NCI-H2029 (cell line): ENCODE measurements at regions not wholly inside any gene's neighbourhood (a gene's known extent, or its start where the extent isn't known, plus 50 kb on each side); places are given as distances from the start of the nearest gene placed in this dataset.

Source experiments
- DNase-seq: peaks from one replicate; lab custom pipeline; 2025; lab: John Stamatoyannopoulos, UW

DNA sequence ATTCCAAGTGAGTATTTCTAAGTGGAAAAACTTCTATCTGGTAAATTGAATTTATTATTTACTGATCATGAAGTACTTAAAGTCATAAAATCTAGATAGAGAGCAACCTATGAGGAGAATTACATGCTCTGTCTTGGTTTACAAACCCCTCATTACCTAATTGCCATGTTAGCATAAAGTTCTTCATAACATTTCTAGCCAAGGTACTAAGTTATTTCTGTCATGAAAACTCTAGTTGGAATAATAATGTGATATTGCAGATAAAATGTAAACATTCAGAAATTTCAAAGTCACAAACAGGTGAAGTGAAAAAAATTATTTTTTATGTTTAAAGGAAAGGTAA, 228.6 kb downstream of the TTLL7 start:
- DNase-seq, result no peak

GRCh38 chr1:83769594-83770318, 229.2 kb downstream of the TTLL7 start:
- no peak for DNase-seq

GRCh38 chr1:83769072-83769471, 229.9 kb downstream of the TTLL7 start:
- DNase-seq, result no peak

DNA sequence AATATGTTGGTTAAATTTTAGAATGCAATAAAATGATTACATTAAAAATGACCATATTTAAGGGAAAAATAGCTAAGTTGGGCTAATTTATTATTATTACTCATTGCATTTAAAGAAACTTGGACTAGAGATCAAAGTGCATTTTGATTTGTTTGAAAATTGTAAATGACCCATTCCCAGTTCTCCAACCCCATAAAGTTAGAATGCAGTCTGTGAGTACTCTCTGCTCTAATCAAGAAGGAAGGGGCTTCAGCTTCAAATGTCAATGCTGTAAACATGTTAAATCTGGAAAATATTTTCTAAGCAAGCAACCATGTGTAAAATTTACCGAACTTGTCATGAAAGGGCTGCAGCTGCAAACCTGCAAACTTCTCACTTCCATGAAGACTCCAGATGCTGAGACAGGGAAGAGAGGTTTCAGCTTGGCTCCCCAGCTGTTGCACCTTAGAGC, 232.7 kb downstream of the TTLL7 start:
- no peak for DNase-seq

GRCh38 chr1:83765125-83765524, 233.8 kb downstream of the TTLL7 start:
- DNase-seq, result no peak

DNA sequence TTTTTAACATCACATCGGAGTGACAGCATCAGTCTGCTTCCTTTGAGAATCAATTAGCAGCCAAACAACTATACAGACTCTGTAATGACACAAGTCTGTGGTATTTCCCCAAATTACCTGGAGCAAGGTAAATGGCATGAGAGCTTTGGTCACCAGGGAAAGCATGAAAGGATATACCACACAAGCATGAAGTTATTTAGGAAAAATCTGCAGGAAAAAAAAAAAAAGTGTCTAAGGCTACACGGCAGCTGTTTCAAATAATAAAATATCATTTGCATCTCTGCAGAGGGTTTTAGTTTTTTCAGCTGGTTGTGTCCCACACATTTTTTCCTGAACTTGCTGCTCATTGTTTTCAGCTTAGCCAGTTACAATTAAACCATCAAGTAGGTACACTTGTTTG, 234.7 kb downstream of the TTLL7 start:
- DNase-seq, result no peak

DNA sequence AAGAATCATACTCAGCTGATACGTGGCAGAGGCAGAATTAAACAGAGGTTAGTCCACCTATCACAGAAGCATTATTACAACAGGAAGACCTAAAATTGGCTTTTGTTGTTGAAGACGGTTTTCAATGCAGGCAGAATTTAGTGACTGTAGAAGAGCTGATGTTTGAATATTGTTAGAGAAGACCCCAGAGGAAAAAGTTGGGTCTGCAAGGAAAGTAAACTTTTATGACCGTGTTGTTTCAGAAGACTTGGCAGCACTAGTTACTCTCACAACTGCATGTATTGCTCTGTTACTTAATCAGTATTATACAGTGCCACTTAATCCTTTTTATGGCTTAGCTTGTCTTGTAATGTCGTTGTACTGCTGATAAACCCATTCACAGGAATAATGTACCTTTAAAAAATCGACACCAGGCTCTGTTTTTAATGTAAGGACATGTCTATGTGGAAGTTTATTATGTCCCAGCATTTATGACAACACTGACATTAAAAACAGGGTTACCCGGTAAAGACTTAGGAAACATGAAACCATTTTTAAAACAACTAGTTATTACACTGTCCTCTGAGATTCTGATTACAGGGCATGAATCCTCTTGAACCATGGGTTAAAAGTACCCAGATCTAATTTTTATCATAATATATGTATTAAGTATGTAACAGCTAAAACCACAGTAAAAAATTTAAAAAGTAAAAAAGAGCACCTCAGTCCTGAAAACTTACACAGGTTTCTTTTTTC, 235.4 kb downstream of the TTLL7 start:
- no peak for DNase-seq

GRCh38 chr1:83762416-83762815, 236.5 kb downstream of the TTLL7 start:
- DNase-seq, result no peak

DNA sequence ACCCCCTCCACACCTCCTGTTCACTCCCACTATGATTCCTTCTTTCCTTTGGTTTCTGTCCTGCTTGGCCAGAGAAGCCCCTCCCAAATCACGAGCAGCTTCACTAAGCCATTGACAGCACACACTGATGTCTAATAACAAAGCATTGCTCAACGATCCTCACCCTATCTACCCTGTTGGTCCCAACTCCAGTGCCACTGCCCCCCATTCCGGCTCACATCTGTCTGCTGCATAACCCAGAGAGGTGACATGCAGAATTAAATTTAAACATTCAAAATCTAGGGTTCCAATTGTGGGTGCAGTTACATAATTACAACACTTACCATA, 236.9 kb downstream of the TTLL7 start:
- DNase-seq, result no peak

DNA sequence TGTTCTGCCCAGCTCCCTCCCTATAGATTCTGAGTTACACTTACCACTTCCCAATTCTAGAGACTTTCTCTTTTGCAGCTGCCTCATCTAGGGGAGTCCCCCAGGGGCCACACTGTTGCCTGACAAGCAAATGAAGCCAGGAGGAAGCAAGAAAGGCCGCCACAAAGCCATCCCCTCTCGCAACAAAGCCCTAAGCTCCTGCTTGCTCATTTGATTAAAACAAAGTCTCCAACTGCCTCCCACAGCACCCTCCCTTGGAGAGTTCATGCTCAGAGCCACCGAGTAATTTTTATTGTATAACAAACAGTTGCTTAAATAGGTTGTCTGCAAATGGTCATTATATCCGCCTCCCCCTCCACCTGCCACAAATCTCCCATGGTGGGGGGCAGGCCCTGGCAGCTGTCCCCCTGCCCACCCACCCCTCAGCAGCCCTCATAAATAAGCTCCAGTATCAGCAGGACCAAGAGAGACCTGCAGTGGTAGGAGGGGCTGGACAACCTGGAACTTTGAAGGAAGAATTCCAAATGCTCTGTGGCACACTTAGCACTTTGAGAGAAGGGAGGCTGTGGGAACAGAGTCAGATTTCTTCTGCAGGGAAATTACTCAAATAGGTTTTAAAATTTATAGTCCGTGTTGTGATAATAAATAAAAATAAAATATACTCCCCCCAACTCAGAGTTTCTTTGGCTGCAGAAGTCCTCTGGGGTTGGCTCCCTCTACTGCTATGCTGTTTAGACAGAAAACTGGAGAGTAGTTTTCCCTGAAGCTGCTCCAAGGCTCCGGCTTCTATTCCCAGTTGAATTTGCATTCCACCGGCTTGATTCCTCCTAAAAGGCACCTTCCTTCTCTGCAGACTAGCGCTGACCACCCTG, 237.5 kb downstream of the TTLL7 start:
- no peak for DNase-seq

DNA sequence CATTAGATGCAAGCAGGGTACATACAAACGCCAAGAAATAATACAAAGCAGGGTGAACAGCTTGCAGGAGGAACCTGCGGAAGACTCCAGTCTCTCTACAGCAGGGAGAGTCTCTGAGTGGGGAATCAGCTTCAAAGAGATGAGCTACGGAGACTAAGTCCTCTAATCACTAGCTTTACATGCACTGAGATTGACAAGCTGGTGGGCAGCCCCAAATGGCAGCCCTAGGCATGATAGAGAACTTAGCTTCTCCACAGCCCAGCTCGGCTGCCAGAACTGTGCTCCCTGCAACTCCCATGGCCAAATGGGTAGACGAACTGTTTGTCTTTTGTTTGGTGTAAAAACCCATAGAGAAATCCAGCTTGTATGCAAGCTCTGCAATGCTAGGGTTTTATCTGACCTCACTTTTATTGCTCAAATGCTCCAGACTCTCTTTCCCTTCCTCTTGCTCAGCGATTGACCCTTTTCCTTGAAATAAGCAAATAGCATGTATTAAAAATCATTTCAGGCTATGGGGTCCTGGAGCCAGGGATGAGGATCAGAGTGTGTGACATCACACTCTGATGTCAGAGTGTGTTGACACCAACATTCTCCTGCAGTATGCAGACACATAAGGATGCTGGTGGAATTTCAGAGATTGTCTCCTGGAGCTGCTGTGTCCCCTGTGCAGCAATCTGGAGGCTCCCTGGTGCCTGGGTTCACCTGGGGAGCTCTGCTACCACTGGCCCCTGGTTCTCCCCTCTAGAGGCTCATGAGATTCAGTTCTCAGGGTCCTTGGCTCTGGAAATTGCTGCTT, 238.5 kb downstream of the TTLL7 start:
- no peak for DNase-seq

DNA sequence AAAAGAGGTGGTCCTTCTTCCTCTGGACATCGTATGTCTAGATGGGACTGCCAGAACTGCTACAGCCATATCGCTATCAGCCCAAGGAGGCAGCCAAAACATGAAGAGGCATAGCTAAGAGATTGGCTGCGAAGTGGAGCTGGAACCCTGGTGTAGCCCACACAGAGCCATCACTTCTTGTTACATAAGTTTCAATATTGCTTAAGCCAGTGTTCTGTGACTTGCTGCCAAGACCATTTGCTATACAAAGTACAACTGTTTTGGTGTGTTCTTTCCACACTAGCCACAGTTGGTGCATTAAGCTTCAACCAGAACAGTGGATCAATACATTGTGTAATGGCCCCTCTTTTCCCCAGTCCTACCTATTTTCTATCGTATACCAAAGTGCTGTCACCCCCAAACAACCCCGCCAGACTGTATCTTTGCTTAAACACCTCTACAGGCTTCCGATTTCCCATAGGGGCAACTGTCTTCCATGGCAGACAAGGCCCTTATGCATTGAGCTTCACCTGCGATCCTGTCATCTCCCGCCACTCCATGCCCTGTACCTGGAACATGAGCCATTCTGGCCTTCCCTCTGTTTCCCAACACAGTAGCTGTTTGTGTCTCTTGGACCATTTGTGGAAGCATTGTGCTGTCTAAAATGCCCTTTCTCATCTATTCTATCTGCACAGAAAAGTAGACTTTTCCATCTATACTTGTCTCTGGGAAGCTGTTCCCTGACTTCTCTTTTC, 241.8 kb downstream of the TTLL7 start:
- DNase-seq, result no peak

DNA sequence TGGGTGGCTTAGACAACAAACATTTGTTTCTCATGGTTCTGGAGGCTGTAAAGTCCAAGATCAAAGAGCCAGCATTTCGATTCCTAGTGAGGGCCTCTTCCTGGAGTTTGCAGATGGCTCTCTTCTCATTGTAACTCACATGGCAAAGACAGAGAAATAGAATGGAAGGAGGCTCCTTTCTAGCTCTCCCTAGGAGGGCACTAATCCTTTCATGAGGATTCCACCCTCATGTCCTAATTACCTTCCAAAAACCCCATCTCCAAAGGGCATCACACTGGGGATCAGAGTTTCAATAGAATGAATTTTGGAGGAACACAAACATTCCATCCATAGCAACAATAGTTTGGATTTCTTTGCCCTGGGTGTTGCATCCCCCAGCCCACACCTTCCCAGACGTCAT, 247.3 kb downstream of the TTLL7 start:
- no peak for DNase-seq

DNA sequence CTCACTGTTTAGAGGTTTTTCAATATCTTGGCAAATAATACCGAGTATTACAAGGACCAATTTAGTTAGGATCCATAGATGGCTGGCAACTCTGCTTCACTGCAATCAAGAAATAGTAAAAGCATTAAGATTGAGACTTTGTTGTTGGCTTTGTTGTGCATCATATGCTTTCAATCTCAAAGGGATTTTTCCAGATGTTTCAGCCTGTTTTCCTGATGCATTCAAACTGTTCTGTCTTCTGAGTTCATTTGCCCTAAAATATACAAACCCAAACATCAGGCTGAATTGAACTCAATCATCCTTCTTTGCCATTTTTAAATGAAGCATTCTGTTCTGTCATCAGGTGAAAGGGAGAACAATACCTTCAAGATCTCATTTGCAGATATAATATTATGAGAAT, 248.7 kb downstream of the TTLL7 start:
- no peak for DNase-seq

DNA sequence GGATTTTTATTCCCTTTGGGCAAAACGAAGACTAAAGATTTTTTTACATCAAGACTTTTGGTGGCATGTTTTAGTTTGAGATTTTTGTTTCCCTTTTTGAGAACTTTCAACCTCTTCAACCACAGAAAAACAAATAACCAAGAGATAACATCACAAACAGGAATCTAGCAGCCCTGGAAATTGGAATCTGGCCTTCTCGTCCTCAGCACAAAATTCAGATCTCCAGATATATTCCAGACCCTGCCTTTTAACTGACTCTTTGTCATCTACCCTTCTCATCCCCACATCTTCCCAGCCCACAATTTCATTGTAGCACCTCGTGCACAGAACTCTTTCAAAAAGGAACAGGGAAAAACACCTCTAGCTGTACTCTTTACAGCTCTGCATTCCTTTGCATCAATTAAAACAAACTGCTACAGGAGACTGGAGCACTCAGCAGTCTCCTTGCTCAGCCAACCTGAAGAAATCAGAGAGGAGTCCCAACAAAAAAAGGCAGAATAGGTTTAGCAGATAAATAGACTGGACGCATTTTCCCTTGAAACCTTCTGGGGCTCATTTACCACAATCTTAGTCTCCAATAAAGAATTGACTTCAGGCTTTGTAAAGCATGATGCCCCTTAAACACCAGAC, 251.0 kb downstream of the TTLL7 start:
- no peak for DNase-seq

DNA sequence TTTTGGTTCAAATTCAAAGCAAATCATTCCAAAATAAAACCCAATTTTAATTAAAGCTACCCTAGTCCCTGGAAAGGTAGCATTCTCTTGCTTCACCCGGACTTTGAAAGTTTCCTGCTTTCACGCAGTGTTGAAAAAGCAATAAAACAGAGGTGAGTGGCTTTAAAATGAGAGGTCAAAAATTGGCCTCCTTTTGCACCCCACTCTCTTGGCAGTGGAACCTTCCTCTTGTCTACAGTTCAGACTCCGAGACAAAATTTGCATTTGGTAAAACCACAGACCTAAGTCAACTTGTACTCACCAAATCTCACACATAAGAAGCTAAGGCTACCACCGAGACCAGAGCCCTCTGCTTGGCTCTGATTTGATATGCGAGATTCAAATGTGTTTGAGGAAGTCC, 252.7 kb downstream of the TTLL7 start:
- no peak for DNase-seq

- DNase-seq, result no peak
Observed at GRCh38 chr1:83742446-83742845, 256.5 kb downstream of the TTLL7 start.

DNA sequence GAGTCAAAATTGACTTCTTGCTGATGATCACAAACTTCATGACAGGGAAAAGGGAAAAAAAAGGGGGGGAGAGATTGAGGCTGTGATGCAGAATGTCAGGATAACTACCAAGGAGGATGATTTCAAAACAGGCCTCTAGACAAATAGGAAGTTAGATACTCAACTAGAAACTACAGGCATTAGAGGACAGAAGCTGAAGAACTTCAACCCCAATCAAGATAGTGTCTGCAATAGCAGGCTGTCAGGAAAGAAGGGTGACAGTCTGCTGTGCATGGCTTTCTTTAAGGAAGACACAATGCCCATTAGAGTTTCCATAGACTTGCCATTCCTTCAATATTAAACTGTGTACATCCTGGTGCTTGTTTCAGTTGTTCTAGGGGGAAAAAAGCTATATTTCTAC, 257.2 kb downstream of the TTLL7 start:
- DNase-seq, result no peak

DNA sequence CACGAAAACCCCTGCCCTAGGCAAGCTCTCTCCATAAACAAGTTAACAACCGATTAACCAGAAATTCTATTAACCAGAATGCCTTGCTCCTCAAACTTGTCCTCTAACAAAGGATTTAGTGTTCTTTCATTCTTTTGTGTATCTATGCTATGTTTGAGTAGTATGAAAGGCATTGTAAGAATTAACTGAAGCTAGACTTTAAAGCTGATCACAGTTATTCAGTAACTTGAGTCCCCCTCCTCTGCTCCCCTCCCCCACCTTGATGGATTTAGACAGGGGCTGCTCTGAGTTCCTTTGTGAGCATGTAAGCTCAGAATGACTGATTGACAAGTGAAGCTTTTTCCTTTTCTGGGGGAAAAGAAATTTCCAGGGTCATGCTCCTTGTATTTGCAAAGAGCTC, 257.6 kb downstream of the TTLL7 start:
- no peak for DNase-seq

- DNase-seq, result no peak
Observed at GRCh38 chr1:83735526-83735925, 263.4 kb downstream of the TTLL7 start.

- no peak for DNase-seq
Observed at GRCh38 chr1:83734420-83734819, 264.5 kb downstream of the TTLL7 start.
